ENCODE measurements at regions not wholly inside any gene's neighbourhood (a gene's known extent, or its start where the extent isn't known, plus 50 kb on each side); places are given as distances from the start of the nearest gene placed in this dataset.
"Not testable (repeated sequence)": the region's sequence is repeated elsewhere in the genome, so short reads cannot be mapped to it uniquely, and the experiment has no call there.

DNA sequence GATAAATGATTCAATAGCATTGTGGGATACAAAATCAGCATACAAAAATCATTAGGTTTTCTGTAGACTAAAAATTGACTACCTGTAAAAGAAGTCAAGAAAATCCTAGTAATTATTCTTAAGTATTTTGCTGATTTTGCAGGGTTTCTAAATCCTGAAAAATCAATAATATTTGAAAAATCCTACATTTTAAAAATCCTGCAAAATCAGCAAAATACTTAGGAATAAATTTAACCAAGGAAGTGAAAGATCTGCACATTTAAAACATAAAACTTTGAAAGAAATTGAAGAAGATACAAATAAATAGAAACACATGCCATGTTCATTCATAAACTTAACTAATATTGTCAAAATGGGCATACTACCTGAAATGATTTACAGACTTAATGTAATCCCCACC lies 517.7 kb downstream of the RERGL start:
- Histone ChIP-seq H3K27me3 (ENCODE audit: insufficient read depth, low read length, poor library complexity, severe bottlenecking) (no peaks in the 10 kb centered on the region), H3K4me1 (ENCODE audit: insufficient read depth, low read length, poor library complexity, severe bottlenecking) (no peaks in the 10 kb centered on the region), H3F3A (ENCODE audit: low read depth) (no peaks in the 10 kb centered on the region), H3K9ac (ENCODE audit: low read depth, low read length, poor library complexity, severe bottlenecking) (no peak overlapping the region), H4K20me1 (ENCODE audit: insufficient read depth, low read length, poor library complexity, severe bottlenecking) (no peaks in the 10 kb centered on the region), H3K4me2 (ENCODE audit: low read depth, low read length, poor library complexity, severe bottlenecking) (no peak overlapping the region), H3K9me2 (replicated peaks; ENCODE audit: low read depth, low read length) (no peaks in the 10 kb centered on the region), H3K79me2 (ENCODE audit: insufficient read depth, low read length) (no peaks in the 10 kb centered on the region), H3K36me3 (ENCODE audit: insufficient read depth, low read length) (no peaks in the 10 kb centered on the region), H3K4me3 (ENCODE audit: low read length, poor library complexity, severe bottlenecking) (no peak overlapping the region), H2AFZ (ENCODE audit: low read length) (no peak overlapping the region), H3K9me3 (ENCODE audit: insufficient read depth, low read depth, low read length) (no peaks in the 10 kb centered on the region)
- TF ChIP-seq, protein P1, sequence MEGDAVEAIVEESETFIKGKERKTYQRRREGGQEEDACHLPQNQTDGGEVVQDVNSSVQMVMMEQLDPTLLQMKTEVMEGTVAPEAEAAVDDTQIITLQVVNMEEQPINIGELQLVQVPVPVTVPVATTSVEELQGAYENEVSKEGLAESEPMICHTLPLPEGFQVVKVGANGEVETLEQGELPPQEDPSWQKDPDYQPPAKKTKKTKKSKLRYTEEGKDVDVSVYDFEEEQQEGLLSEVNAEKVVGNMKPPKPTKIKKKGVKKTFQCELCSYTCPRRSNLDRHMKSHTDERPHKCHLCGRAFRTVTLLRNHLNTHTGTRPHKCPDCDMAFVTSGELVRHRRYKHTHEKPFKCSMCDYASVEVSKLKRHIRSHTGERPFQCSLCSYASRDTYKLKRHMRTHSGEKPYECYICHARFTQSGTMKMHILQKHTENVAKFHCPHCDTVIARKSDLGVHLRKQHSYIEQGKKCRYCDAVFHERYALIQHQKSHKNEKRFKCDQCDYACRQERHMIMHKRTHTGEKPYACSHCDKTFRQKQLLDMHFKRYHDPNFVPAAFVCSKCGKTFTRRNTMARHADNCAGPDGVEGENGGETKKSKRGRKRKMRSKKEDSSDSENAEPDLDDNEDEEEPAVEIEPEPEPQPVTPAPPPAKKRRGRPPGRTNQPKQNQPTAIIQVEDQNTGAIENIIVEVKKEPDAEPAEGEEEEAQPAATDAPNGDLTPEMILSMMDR (conservative IDR thresholded peaks at IDR 0.05; ENCODE audit: low read length) = no peak
- TF ChIP-seq EZH2phosphoT487 (IDR thresholded peaks at IDR 0.05; ENCODE audit: borderline replicate concordance) = no peak

DNA sequence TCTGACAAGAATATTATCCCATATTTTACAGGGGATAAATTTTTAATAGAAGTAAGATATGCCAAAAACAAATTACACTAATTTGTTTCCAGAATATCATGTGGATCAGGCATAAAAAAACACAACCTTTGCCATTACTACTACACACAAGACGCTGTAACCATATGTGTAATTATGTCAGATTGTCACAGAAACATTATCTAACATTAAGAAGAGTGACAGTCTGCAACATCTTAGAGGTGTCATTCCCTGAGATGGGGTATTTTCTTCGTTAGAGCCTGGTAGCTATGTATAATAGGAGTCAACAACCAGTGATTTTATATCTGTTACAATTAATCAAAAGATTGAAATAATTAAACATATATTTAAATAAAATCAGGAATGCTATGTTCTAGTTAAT lies 518.9 kb downstream of the RERGL start:
- Histone ChIP-seq H3K36me3 (ENCODE audit: insufficient read depth, low read length) (no peaks in the 10 kb centered on the region), H4K20me1 (ENCODE audit: insufficient read depth, low read length, poor library complexity, severe bottlenecking) (no peaks in the 10 kb centered on the region), H3K4me1 (ENCODE audit: insufficient read depth, low read length, poor library complexity, severe bottlenecking) (no peaks in the 10 kb centered on the region), H3K9me2 (replicated peaks; ENCODE audit: low read depth, low read length) (no peaks in the 10 kb centered on the region), H3K9me3 (ENCODE audit: insufficient read depth, low read depth, low read length) (no peaks in the 10 kb centered on the region), H3K4me2 (ENCODE audit: low read depth, low read length, poor library complexity, severe bottlenecking) (no peak overlapping the region), H2AFZ (ENCODE audit: low read length) (no peak overlapping the region), H3K9ac (ENCODE audit: low read depth, low read length, poor library complexity, severe bottlenecking) (no peak overlapping the region), H3F3A (ENCODE audit: low read depth) (no peaks in the 10 kb centered on the region), H3K79me2 (ENCODE audit: insufficient read depth, low read length) (no peaks in the 10 kb centered on the region), H3K4me3 (ENCODE audit: low read length, poor library complexity, severe bottlenecking) (no peak overlapping the region), H3K27me3 (ENCODE audit: insufficient read depth, low read length, poor library complexity, severe bottlenecking) (no peaks in the 10 kb centered on the region)
- TF ChIP-seq, protein P1 (conservative IDR thresholded peaks at IDR 0.05; ENCODE audit: low read length) = no peak
- TF ChIP-seq EZH2phosphoT487 (IDR thresholded peaks at IDR 0.05; ENCODE audit: borderline replicate concordance) = no peak

DNA sequence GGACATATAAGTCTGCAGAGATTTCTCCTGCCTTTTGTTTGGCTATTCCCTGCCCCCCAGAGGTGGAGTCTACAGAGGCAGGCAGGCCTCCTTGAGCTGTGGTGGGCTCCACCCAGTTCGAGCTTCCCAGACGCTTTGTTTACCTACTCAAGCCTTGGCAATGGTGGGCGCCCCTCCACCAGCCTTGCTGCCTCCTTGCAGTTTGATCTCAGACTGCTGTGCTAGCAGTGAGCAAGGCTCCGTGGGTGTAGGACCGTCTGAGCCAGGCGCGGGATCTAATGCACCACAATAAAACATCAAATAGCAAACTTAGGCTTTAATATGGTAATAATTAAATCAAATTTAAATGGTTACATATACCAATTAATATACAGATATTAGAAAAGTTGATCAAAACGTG lies 525.4 kb downstream of the RERGL start:
- H3K9me3 ChIP-seq (ENCODE audit: insufficient read depth, low read depth, low read length); H3K9ac ChIP-seq (ENCODE audit: low read depth, low read length, poor library complexity, severe bottlenecking); H3K9me2 ChIP-seq (replicated peaks; ENCODE audit: low read depth, low read length); H3K4me3 ChIP-seq (ENCODE audit: low read length, poor library complexity, severe bottlenecking); H4K20me1 ChIP-seq (ENCODE audit: insufficient read depth, low read length, poor library complexity, severe bottlenecking); H3K4me2 ChIP-seq (ENCODE audit: low read depth, low read length, poor library complexity, severe bottlenecking); H3K27me3 ChIP-seq (ENCODE audit: insufficient read depth, low read length, poor library complexity, severe bottlenecking); H2AFZ ChIP-seq (ENCODE audit: low read length); H3K4me1 ChIP-seq (ENCODE audit: insufficient read depth, low read length, poor library complexity, severe bottlenecking); H3F3A ChIP-seq (ENCODE audit: low read depth); H3K36me3 ChIP-seq (ENCODE audit: insufficient read depth, low read length); H3K79me2 ChIP-seq (ENCODE audit: insufficient read depth, low read length): not testable (repeated sequence)

DNA sequence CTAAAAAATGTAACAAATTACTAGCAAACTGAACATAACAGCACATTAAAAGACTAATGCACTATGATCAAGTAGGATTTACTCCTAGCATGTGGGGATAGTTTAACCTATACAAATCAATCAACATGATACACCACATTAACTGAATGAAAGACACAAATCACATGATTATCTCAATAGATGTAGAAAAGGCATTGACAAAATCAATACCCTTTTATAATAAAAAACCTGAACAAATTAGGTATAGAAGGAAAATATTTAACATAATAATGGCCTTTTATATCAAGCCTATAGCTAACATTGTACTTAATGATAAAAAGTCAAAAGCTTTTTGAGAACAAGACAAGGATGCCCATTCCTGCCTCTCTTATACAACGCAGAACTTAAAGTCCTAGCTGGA lies 540.0 kb downstream of the RERGL start:
- no peaks in the 10 kb centered on the region for H3K4me1 ChIP-seq (ENCODE audit: insufficient read depth, low read length, poor library complexity, severe bottlenecking)
- H3K9me3 ChIP-seq (ENCODE audit: insufficient read depth, low read depth, low read length) = no peaks in the 10 kb centered on the region
- no peak overlapping the region for H3K4me3 ChIP-seq (ENCODE audit: low read length, poor library complexity, severe bottlenecking)
- no peaks in the 10 kb centered on the region for H4K20me1 ChIP-seq (ENCODE audit: insufficient read depth, low read length, poor library complexity, severe bottlenecking)
- no peaks in the 10 kb centered on the region for H3K79me2 ChIP-seq (ENCODE audit: insufficient read depth, low read length)
- H2AFZ ChIP-seq (ENCODE audit: low read length) = no peak overlapping the region
- no peaks in the 10 kb centered on the region for H3K9me2 ChIP-seq (replicated peaks; ENCODE audit: low read depth, low read length)
- H3K9ac ChIP-seq (ENCODE audit: low read depth, low read length, poor library complexity, severe bottlenecking) = no peak overlapping the region
- H3F3A ChIP-seq (ENCODE audit: low read depth) = no peaks in the 10 kb centered on the region
- H3K36me3 ChIP-seq (ENCODE audit: insufficient read depth, low read length) = no peaks in the 10 kb centered on the region
- no peaks in the 10 kb centered on the region for H3K27me3 ChIP-seq (ENCODE audit: insufficient read depth, low read length, poor library complexity, severe bottlenecking)
- H3K4me2 ChIP-seq (ENCODE audit: low read depth, low read length, poor library complexity, severe bottlenecking) = no peak overlapping the region
- TF ChIP-seq, protein P1 (conservative IDR thresholded peaks at IDR 0.05; ENCODE audit: low read length) = no peak
- TF ChIP-seq EZH2phosphoT487 (IDR thresholded peaks at IDR 0.05; ENCODE audit: borderline replicate concordance) = no peak
